Loucy (cell line): ENCODE measurements at regions not wholly inside any gene's neighbourhood (a gene's known extent, or its start where the extent isn't known, plus 50 kb on each side); places are given as distances from the start of the nearest gene placed in this dataset.

Source experiments
- EZH2phosphoT487 ChIP-seq: fragments of 200-600 bp; IDR thresholded peaks from 2 replicates; pipeline ENCODE4 v1.6.1; 2018; ENCODE audit warnings: antibody characterized with exemption, mild to moderate bottlenecking, moderate library complexity, borderline replicate concordance
- TF ChIP-seq, protein P1 (sequence below): fragments of 200-600 bp; sonication (generic); conservative IDR thresholded peaks from 2 replicates; pipeline ENCODE4 v1.5.1; 2014; ENCODE audit warnings: mild to moderate bottlenecking, antibody characterized with exemption, low read length

GRCh38 chr2:129483366-129483765 is 496.1 kb upstream of the RAB6C start:
- TF ChIP-seq, protein P1, sequence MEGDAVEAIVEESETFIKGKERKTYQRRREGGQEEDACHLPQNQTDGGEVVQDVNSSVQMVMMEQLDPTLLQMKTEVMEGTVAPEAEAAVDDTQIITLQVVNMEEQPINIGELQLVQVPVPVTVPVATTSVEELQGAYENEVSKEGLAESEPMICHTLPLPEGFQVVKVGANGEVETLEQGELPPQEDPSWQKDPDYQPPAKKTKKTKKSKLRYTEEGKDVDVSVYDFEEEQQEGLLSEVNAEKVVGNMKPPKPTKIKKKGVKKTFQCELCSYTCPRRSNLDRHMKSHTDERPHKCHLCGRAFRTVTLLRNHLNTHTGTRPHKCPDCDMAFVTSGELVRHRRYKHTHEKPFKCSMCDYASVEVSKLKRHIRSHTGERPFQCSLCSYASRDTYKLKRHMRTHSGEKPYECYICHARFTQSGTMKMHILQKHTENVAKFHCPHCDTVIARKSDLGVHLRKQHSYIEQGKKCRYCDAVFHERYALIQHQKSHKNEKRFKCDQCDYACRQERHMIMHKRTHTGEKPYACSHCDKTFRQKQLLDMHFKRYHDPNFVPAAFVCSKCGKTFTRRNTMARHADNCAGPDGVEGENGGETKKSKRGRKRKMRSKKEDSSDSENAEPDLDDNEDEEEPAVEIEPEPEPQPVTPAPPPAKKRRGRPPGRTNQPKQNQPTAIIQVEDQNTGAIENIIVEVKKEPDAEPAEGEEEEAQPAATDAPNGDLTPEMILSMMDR = no peak
- no peak for TF ChIP-seq EZH2phosphoT487
